GM12864 (cell line): ENCODE measurements at regions not wholly inside any gene's neighbourhood (a gene's known extent, or its start where the extent isn't known, plus 50 kb on each side); places are given as distances from the start of the nearest gene placed in this dataset.

Source experiments
- DNase-seq: peaks from one replicate; pipeline ENCODE4 v3.0.0-alpha.2; 2011; ENCODE audit warnings: low read depth
- H3K4me3 ChIP-seq: 2 replicates; pipeline ENCODE4 v1.5.1; 2011; ENCODE audit warnings: mild to moderate bottlenecking, low read depth, low read length, control low read depth
- CTCF ChIP-seq: IDR thresholded peaks from 2 replicates; pipeline ENCODE4 v1.5.1; 2011; ENCODE audit warnings: low read depth, mild to moderate bottlenecking, moderate library complexity, low read length, control low read depth, inconsistent platforms; ENCODE audit errors: missing control alignments

DNA sequence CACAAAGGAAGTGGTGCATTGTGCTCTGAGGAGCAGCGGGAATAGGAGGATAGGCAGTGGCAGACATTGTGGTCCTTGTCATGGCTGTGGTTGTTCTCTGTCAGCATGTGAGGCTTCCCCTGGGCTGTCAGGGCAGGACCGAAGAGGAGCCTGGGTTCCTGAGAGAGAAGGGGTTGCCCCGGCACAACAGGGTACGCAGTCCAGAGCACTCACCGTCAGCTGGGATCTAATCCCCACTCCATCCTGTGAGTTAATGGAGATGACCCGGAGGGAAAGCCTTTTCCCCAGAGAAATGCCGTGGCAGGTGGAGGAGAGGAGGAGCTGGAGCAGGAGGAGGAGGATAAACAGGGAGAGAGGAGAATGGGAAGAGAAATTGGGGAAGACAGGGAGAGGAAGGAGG lies 396.7 kb upstream of the HS6ST1 start:
- H3K4me3 ChIP-seq = no peak overlapping the region
- DNase-seq = no peak
- no peak for TF ChIP-seq CTCF

GRCh38 chr2:128716299-128716721 lies 397.6 kb upstream of the HS6ST1 start:
- no peak for DNase-seq
- no peak overlapping the region for H3K4me3 ChIP-seq
- TF ChIP-seq CTCF = no peak

GRCh38 chr2:128717758-128718710 lies 399.4 kb upstream of the HS6ST1 start:
- no peak for TF ChIP-seq CTCF
- DNase-seq = no peak
- H3K4me3 ChIP-seq = no peak overlapping the region

DNA sequence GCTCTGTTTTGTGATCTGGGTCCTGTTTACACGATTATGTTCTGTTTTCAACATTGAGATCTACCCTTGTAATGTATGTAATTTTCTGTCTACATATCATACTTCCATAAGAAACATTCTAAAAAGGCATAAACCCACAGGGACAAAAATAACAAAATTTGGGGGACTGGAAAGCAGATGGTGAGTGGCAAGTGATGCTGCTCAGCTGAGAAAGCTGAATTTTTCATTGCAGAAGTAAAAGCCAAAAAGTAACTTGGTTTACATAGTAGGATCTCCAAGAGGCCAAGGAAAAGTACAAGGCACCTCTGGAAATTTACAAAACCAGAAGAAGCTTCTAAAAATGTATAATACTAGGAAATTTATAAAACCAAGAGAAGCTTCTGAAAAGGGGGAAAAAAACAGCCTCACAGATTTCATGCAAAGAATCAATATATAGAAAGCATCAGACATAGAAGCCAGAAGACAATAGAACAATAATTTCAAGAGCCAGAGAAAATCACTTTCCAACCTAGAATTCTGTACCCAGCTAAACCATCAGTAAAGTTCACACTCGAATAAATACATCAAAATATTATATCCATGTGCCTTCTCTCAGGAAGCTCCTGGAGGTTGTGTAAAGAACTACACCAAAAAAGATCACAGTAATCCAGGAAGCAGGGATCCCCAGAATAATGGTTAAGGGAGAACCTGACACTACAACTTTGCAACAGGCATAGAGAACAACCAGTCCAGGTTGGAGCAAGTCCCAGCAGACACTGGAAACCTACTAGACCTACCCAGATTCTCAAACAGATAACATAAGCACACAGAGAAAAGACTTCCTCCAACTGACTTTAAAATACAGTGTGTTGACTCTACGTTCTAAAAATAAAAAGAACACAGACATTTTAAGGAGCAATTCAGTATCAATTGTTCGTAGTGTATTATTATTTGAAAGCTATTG lies 401.7 kb upstream of the HS6ST1 start:
- DNase-seq = no peak
- H3K4me3 ChIP-seq = no peak overlapping the region
- TF ChIP-seq CTCF = no peak

DNA sequence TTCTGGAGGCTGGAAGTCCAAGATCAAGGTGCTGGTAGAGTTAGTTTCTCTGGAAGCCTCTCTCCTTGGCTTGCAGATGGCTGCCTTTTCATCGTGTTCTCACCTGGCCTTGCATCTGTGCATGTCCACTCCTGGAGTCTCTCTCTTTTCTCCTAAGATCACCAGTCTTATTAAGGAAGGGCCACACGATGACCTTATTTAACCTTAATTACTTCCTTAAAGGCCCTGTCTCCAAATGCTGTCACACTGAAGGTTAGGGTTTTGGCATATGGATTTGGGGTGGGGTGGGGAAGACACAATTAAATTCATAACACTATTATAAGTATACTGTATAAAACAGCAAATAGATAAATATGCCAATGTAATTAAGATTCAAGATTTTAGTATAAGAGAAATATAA lies 402.4 kb upstream of the HS6ST1 start:
- no peak for DNase-seq
- H3K4me3 ChIP-seq = no peak overlapping the region
- no peak for TF ChIP-seq CTCF

DNA sequence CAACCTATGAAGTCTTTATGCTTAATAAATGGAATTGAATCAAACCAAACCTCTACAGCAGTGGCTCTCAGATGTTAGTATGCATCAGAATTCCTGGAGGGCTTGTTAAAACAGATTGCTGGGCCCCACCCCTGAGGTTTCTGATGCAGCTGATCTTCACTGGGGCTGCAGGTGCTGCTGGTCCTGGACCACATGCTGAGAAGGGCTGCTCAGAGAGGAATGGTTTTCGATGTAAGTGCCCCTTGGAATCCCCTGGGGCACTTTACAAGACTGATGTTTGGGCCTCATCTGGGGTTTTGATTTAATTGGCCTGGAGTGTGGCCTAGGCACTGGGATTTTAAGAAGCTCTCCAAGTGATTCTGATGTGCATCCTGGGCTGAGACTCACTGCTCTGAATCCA lies 403.8 kb upstream of the HS6ST1 start:
- DNase-seq = no peak
- no peak overlapping the region for H3K4me3 ChIP-seq
- no peak for TF ChIP-seq CTCF
